Endodermal cell (in vitro differentiated cells): ENCODE measurements at regions not wholly inside any gene's neighbourhood (a gene's known extent, or its start where the extent isn't known, plus 50 kb on each side); places are given as distances from the start of the nearest gene placed in this dataset.

Experiments used
- DNase-seq: peaks from one replicate; pipeline ENCODE4 v3.0.0-alpha.2; 2017
- H3K27ac ChIP-seq: 2 replicates; pipeline ENCODE4 v1.5.1; 2013; ENCODE audit warnings: mild to moderate bottlenecking, low read depth, low read length, moderate library complexity
- H3K27me3 ChIP-seq: 2 replicates; pipeline ENCODE4 v1.6.1; 2013; ENCODE audit warnings: mild to moderate bottlenecking, low read length, moderate library complexity; ENCODE audit not compliant: insufficient read depth, control insufficient read depth, poor library complexity, severe bottlenecking
- H3K36me3 ChIP-seq: 2 replicates; pipeline ENCODE4 v1.7.0; 2013; ENCODE audit warnings: mild to moderate bottlenecking, low read length, moderate library complexity; ENCODE audit not compliant: control insufficient read depth, insufficient read depth
- H3K4me1 ChIP-seq: one replicate; pipeline ENCODE4 v1.7.0; 2013; ENCODE audit warnings: low read length; ENCODE audit not compliant: control insufficient read depth, insufficient read depth
- H3K4me3 ChIP-seq: 2 replicates; pipeline ENCODE4 v1.5.1; 2013; ENCODE audit warnings: mild to moderate bottlenecking, low read length, moderate library complexity
- H3K9ac ChIP-seq: 2 replicates; pipeline ENCODE4 v1.6.1; 2013; ENCODE audit warnings: mild to moderate bottlenecking, low read length, moderate library complexity; ENCODE audit not compliant: poor library complexity, severe bottlenecking; ENCODE audit errors: extremely low read depth
- H3K9me3 ChIP-seq: 2 replicates; pipeline ENCODE4 v1.6.1; 2013; ENCODE audit warnings: mild to moderate bottlenecking, low read length, moderate library complexity; ENCODE audit not compliant: control insufficient read depth
- H3K27ac Mint-ChIP-seq: 2 replicates; pipeline ENCODE4 v1.8.0; 2020; ENCODE audit warnings: mixed read lengths
- H3K27me3 Mint-ChIP-seq: 2 replicates; pipeline ENCODE4 v1.8.0; 2021; ENCODE audit warnings: mild to moderate bottlenecking, mixed read lengths; ENCODE audit not compliant: insufficient read depth
- H3K36me3 Mint-ChIP-seq: 2 replicates; pipeline ENCODE4 v1.8.0; 2020; ENCODE audit warnings: low read depth, mixed read lengths
- H3K4me1 Mint-ChIP-seq: 2 replicates; pipeline ENCODE4 v1.8.0; 2020; ENCODE audit warnings: mixed read lengths
- H3K4me3 Mint-ChIP-seq: 2 replicates; pipeline ENCODE4 v1.8.0; 2020; ENCODE audit warnings: mild to moderate bottlenecking, moderate library complexity, mixed read lengths
- H3K9me3 Mint-ChIP-seq: 2 replicates; pipeline ENCODE4 v1.8.0; 2020; ENCODE audit warnings: mild to moderate bottlenecking, mixed read lengths
- CTCF ChIP-seq: fragments of 200-600 bp; sonication (generic); conservative IDR thresholded peaks from 2 replicates; pipeline ENCODE4 v1.5.0; 2021; ENCODE audit warnings: antibody characterized with exemption, mild to moderate bottlenecking
- WGBS, 2 experiments: methylation state at CpG; one replicate each; pipeline versions ENCODE4 v1.1.5 to v1.1.7; 2013; ENCODE audit warnings: missing lambda C conversion rate in 2 of 2, mixed read lengths in 1 of 2; ENCODE audit not compliant: insufficient coverage in 1 of 2, insufficient read length in 1 of 2; 5-methylcytosine and 5-hydroxymethylcytosine counted together

- H3K27ac Mint-ChIP-seq = no peak overlapping the region
- H3K27ac ChIP-seq = no peak overlapping the region
- H3K36me3 Mint-ChIP-seq = no peaks in the 10 kb centered on the region
- H3K36me3 ChIP-seq = no peaks in the 10 kb centered on the region
- no peaks in the 10 kb centered on the region for H3K9me3 ChIP-seq
- H3K4me3 Mint-ChIP-seq = no peak overlapping the region
- no peaks in the 10 kb centered on the region for H3K27me3 ChIP-seq
- H3K9ac ChIP-seq = no peak overlapping the region
- no peaks in the 10 kb centered on the region for H3K9me3 Mint-ChIP-seq
- no peak overlapping the region for H3K4me3 ChIP-seq
- no peaks in the 10 kb centered on the region for H3K4me1 Mint-ChIP-seq
- DNase-seq = no peak
- 85 to 100% methylated on average over 1 to 2 of the region's 2 CpGs for WGBS, 2 experiments
- no peak for TF ChIP-seq CTCF
- H3K4me1 ChIP-seq = no peaks in the 10 kb centered on the region
- no peaks in the 10 kb centered on the region for H3K27me3 Mint-ChIP-seq
These were observed 220.7 kb downstream of the PTH2R start for GRCh38 chr2:208627110-208627884.

- H3K27ac ChIP-seq = no peak overlapping the region
- no peak overlapping the region for H3K4me3 ChIP-seq
- H3K4me1 ChIP-seq = no peaks in the 10 kb centered on the region
- Mint-ChIP-seq H3K4me1 (no peaks in the 10 kb centered on the region), H3K27ac (no peak overlapping the region), H3K4me3 (no peak overlapping the region), H3K36me3 (no peaks in the 10 kb centered on the region), H3K27me3 (no peaks in the 10 kb centered on the region), H3K9me3 (no peaks in the 10 kb centered on the region)
- no peaks in the 10 kb centered on the region for H3K36me3 ChIP-seq
- TF ChIP-seq CTCF = no peak
- H3K9me3 ChIP-seq = no peaks in the 10 kb centered on the region
- 83 to 89% methylated on average over 1 to 2 of the region's 2 CpGs for WGBS, 2 experiments
- H3K9ac ChIP-seq = no peak overlapping the region
- H3K27me3 ChIP-seq = no peaks in the 10 kb centered on the region
- DNase-seq = no peak
These were observed 221.3 kb downstream of the PTH2R start for GRCh38 chr2:208627916-208628315.

- Histone ChIP-seq H3K27me3 (no peaks in the 10 kb centered on the region), H3K36me3 (no peaks in the 10 kb centered on the region), H3K9ac (no peak overlapping the region), H3K4me3 (no peak overlapping the region), H3K4me1 (no peaks in the 10 kb centered on the region), H3K27ac (no peak overlapping the region), H3K9me3 (no peaks in the 10 kb centered on the region)
- no peak for DNase-seq
- Mint-ChIP-seq H3K36me3 (no peaks in the 10 kb centered on the region), H3K9me3 (peaks cover 7% of the 10 kb centered on the region), H3K27ac (no peak overlapping the region), H3K4me3 (no peak overlapping the region), H3K4me1 (peaks cover 5% of the 10 kb centered on the region), H3K27me3 (peaks cover 11% of the 10 kb centered on the region)
- TF ChIP-seq CTCF = no peak
These were observed 231.5 kb downstream of the PTH2R start for GRCh38 chr2:208638059-208638458.
